ENCODE measurements at regions not wholly inside any gene's neighbourhood (a gene's known extent, or its start where the extent isn't known, plus 50 kb on each side); places are given as distances from the start of the nearest gene placed in this dataset.

- no peak for DNase-seq
Observed at GRCh38 chr2:228701506-228701905, 520.0 kb upstream of the SPHKAP start.

- no peak for DNase-seq
Observed at GRCh38 chr2:228700638-228701037, 519.2 kb upstream of the SPHKAP start.

- no peak for DNase-seq
Observed at GRCh38 chr2:228699888-228700287, 518.4 kb upstream of the SPHKAP start.

- no peak for DNase-seq
Observed at GRCh38 chr2:228699400-228699799, 517.9 kb upstream of the SPHKAP start.

- no peak for DNase-seq
Observed at GRCh38 chr2:228698963-228699362, 517.5 kb upstream of the SPHKAP start.

GRCh38 chr2:228697456-228697855 lies 516.0 kb upstream of the SPHKAP start:
- DNase-seq, result no peak

- no peak for DNase-seq
Observed at GRCh38 chr2:228690681-228691080, 509.2 kb upstream of the SPHKAP start.

GRCh38 chr2:228689053-228689452 lies 507.6 kb upstream of the SPHKAP start:
- no peak for DNase-seq

- no peak for DNase-seq
Observed at GRCh38 chr2:228688007-228688645, 506.6 kb upstream of the SPHKAP start.

GRCh38 chr2:228681979-228682378 lies 500.5 kb upstream of the SPHKAP start:
- no peak for DNase-seq

- DNase-seq, result peak; percentile 0
Observed at GRCh38 chr2:228681426-228681825, 499.9 kb upstream of the SPHKAP start.

GRCh38 chr2:228678110-228678509 lies 496.6 kb upstream of the SPHKAP start:
- DNase-seq, result no peak

- no peak for DNase-seq
Observed at GRCh38 chr2:228675646-228676045, 494.2 kb upstream of the SPHKAP start.

- DNase-seq, result no peak
Observed at GRCh38 chr2:228675091-228675490, 493.6 kb upstream of the SPHKAP start.

GRCh38 chr2:228673876-228674554 lies 492.5 kb upstream of the SPHKAP start:
- DNase-seq, result no peak

- DNase-seq, result no peak
Observed at GRCh38 chr2:228669690-228670089, 488.2 kb upstream of the SPHKAP start.

GRCh38 chr2:228665232-228665631 lies 483.7 kb upstream of the SPHKAP start:
- DNase-seq, result no peak

GRCh38 chr2:228658998-228659397 lies 477.5 kb upstream of the SPHKAP start:
- no peak for DNase-seq

- DNase-seq, result peak; percentile 11
Observed at GRCh38 chr2:228657807-228658402, 476.4 kb upstream of the SPHKAP start.

- no peak for DNase-seq
Observed at GRCh38 chr2:228655331-228655730, 473.8 kb upstream of the SPHKAP start.

GRCh38 chr2:228654707-228655106 lies 473.2 kb upstream of the SPHKAP start:
- DNase-seq, result no peak

GRCh38 chr2:228653884-228654283 lies 472.4 kb upstream of the SPHKAP start:
- no peak for DNase-seq

GRCh38 chr2:228652366-228652765 lies 470.9 kb upstream of the SPHKAP start:
- no peak for DNase-seq

GRCh38 chr2:228649876-228650275 lies 468.4 kb upstream of the SPHKAP start:
- DNase-seq, result no peak
